Stimulated activated CD4-positive, alpha-beta T cell treated with anti-CD3 and anti-CD28 coated beads, Interleukin-4, amount 100 ng/mL, for 1 hour (primary cell): ENCODE measurements at regions not wholly inside any gene's neighbourhood (a gene's known extent, or its start where the extent isn't known, plus 50 kb on each side); places are given as distances from the start of the nearest gene placed in this dataset.
"Not testable (repeated sequence)": the region's sequence is repeated elsewhere in the genome, so short reads cannot be mapped to it uniquely, and the experiment has no call there.

Experiments used
- DNase-seq: peaks from one replicate; pipeline ENCODE4 v3.0.0-alpha.2; 2020

- no peak for DNase-seq
These were observed 530.5 kb downstream of the NTRK2 start for GRCh38 chr9:85199866-85200495.

DNA sequence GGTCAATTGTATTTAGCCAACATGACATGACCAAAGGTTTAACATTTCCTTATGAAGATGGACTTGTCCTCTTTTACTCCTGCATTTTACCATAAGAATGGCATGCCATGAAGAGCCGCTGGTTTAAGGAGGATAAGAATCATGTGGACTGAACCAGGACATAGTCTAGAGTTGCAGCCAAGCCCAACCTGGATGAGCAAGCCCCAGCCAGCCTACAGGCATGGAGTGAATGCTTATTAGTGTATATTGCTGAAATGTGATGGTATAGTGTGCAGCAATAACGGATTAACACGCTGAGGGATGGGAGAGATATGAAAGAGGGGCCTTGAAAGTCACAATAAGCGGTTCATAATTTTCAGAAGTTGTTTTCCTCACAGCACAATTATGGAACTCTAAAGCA, 523.2 kb downstream of the NTRK2 start:
- no peak for DNase-seq

DNA sequence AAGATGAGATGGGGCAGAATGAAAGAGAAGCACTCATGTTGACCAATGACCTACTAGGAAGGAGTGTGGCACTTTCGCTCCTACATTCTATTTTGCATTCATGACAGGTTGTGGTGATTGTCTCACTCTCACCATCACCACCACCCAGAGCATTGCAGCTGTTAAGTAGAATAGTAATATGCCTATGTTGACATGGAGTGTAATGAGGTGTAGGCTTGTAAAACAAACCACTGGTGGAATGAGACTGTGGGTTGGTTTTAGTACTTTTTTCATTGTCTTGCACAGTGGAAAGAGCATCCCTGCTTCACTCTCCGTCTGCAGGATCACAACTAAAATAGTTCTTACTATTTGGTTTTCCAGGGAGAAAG, 516.7 kb downstream of the NTRK2 start:
- no peak for DNase-seq

- DNase-seq: no peak
These were observed 516.1 kb downstream of the NTRK2 start for GRCh38 chr9:85185486-85186217.

DNA sequence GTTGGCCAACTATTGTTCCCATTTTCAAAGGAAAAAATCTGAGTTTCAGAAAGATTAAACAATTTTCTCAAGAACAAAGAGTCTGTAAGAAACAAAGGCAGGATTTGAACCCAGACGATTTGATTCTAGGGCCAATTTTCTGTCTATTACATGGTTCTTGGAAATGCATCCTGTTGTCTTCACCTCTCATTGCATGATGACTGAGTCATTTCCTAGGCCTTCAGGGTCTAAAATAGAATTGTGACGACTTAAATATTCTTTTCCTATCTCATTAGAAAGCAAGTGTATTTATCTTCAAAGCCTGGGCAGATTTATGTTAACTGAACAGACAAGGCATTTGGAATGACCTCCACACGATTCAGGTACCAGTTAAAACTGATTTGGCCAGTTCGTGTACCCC, 512.9 kb downstream of the NTRK2 start:
- no peak for DNase-seq

GRCh38 chr9:85178474-85178873, 508.9 kb downstream of the NTRK2 start:
- no peak for DNase-seq

DNA sequence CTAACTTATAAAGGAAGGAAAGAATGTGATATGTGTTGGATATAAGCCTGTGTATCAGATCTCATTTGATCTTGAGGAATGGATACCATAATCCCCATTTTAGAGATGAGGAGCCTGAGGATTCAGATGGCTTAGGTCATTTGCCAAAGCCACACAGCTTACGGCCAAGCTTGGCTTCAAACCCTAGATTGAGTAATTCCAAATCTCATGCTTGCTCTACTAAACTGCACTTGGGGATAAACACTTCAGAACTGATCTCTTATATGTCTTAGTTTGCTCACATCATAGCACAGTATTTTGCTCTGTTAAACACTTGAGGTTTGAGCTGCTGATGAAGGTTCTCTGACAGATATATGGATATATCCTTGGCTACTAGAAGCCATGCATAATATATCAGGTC, 504.4 kb downstream of the NTRK2 start:
- DNase-seq: no peak

DNA sequence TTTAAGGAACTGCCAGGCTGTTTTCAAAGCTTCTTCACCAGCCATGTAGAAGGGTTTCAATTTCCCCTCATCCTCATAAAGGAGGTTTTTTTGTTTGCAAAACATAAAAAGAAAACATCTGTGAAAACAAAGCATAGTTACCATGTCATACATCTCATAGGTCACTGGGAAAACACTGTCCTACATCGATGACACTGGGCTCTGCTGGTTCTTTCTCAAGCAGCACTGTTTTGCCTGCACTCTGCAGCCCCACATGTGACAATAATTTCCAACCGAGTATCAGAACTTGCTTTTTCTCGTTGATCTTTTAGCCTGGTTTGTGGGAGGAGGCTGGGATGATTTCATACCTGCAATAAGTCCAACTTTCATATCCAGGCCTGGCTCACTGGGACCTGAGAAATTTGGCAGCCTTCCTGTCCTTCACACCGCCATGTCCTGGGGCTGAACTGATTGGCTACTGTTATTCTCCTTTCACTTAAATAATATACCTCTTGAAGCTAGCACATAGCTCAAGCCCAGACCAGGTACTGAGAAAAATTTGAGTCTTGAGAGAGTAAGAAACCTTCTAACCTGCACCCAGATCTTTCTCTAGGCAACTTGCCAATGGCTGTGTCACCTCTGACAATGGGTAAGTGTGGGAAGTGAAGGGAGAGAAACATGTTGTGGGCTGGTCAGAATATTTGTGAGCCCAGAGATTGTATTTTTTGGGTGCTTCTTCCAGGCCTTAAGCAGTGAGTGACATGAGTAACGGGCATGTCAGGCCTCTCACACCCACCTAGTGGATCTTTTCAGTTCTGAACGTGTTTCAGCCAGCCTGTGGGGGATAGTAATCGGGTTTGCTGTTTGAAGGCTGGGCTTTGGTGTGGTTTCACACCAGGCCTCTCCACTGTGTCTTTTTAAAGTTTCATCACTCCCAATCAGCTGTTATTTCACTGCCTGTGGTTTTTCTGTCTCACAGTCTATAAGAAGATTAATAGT, 502.8 kb downstream of the NTRK2 start:
- no peak for DNase-seq

- DNase-seq: no peak
These were observed 501.6 kb downstream of the NTRK2 start for GRCh38 chr9:85171163-85171562.

DNA sequence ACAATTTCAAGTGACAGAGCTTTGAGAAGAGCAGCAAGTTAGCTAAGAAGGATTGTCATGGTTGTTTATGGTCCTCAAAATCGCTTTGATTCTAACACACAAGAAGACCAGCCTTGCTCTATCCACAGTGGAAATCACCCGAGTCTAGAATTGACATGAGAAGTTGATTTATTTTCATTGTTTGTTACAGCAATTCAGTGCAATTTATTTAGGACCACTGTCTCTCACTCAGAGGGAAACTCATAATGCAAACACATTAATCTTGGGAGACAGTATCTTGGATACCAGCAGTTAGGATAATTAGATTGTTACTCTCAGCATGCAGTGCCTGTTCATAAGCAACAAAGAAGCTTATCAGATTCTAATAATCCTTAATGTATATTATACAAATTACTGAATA, 498.9 kb downstream of the NTRK2 start:
- DNase-seq: no peak

GRCh38 chr9:85167146-85167545, 497.6 kb downstream of the NTRK2 start:
- no peak for DNase-seq

- no peak for DNase-seq
These were observed 494.3 kb downstream of the NTRK2 start for GRCh38 chr9:85163825-85164224.

DNA sequence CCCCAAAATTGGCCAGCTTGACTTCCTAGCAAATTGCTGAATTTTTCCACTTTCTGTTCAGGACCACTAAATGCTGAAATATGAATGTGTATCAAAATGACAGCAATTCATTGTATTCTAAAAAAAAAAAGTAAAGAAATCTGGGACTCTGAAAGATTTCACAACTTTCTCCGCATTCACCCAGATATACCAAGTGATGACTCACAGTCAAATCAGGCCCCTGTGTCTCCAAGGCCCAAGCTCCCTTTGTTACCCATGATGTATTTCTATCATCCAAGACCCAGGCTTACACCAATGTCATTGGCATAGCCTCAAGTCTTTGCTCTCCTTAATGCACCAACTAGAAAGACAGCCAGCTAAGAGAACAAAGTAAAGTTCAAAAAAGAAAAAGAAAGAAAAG, 493.9 kb downstream of the NTRK2 start:
- DNase-seq: no peak

DNA sequence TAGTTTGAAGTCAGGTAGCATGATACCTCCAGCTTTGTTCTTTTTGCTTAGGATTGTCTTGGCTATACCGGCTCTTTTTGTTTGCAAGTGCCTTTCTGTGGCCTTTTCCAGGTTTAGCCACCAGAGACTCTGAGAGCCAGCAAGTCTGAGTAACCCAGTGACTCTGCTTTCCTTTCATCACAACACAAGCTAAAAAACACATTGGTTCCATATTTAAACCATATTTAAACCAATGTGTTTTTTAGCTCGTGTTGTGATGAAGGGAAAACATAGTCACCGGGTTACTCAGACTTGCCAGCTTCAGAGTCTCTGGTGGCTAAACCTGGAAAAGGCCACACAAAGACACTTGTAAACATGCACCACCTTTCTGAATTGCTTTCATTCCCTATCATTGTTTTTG, 493.3 kb downstream of the NTRK2 start:
- no peak for DNase-seq

DNA sequence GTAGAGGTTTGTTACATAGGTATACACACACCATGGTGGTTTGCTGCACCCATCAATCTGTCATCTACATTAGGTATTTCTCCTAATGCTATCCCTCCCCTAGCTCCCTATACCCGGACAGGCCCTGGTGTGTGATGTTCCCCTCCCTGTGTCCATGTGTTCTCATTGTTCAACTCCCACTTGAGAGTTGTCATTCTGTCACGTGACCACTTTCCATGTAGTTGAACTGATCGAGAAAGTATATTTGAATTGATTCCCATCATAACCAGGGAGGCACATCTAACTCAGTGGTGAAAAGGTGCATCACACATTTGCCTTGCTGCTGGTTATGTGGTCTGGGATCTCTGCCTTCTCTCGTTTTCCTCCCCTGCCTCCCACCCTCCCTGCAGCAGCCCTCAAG, 491.4 kb downstream of the NTRK2 start:
- DNase-seq: not testable (repeated sequence)

GRCh38 chr9:85158512-85158911, 489.0 kb downstream of the NTRK2 start:
- no peak for DNase-seq

GRCh38 chr9:85157772-85158171, 488.2 kb downstream of the NTRK2 start:
- DNase-seq: no peak

DNA sequence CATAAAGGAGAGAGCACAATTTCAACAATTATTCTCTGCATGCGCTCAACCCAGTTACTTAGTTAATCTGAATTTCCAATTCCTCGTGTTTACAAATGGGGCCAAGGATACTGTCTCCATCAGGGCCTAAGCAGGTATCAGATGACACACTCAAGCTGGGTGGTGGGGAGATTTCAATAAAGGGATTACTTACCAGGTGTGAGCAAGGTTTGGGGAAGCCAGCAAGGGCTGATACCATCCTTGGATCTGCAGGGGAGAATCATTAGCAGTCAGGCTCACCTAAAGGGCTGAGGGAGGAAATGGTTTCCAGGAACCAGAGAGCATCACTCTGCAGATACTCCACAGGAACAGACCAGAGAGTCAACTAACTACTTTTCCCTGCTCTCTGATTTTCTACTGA, 487.1 kb downstream of the NTRK2 start:
- DNase-seq: no peak

- no peak for DNase-seq
These were observed 485.8 kb downstream of the NTRK2 start for GRCh38 chr9:85155352-85155751.

GRCh38 chr9:85151741-85152140, 482.2 kb downstream of the NTRK2 start:
- no peak for DNase-seq

- no peak for DNase-seq
These were observed 481.6 kb downstream of the NTRK2 start for GRCh38 chr9:85151162-85151561.

DNA sequence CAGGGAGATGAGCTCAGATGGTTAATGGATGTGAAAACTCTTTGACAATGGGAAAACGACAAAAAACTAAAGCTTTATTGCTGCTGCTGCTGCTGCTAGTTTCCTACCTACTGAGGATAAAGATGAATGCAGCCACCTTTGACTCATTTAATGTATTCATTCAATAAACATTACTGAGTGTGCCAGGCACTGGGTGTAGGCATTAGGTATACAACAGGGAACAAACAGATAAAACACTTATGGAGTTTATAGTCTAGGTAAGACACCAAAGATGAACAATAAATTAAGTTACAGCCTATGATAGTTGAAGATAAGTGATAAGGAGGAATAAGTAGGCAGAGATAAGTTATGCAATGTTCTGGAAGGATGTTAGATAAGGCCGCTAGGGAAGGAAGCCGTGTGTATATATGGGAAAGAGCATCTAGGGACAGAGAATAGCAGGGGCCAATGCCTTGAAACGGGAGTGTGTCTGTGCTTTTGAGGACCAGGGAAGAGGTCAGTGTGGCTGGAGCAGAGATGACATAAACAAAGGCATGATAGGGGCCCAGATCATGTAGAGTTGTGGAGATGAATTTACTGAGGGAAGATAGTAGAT, 477.6 kb downstream of the NTRK2 start:
- no peak for DNase-seq

DNA sequence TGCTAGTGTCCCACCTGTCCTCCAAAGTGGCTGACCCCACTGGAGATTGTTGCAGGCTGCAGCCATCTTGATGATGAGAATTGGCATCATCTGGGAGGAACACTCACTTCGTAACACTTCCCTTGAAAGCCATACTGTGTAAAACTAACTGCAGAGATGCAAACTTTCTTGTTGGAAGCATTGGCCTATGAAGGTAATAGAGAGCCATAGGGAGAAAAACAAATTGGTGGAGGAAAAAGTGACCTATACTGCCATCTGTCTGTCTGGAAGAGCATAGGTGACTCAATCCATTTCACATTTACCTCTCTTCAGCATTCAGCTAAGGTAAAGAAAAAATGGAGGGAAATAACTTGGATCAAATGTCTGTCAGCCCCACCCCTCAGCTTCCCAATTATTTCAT, 473.4 kb downstream of the NTRK2 start:
- DNase-seq: no peak
